SK-N-SH (cell line): ENCODE measurements at regions not wholly inside any gene's neighbourhood (a gene's known extent, or its start where the extent isn't known, plus 50 kb on each side); places are given as distances from the start of the nearest gene placed in this dataset.

Experiments
- CTCF ChIA-PET: fragments of 300-600, 350-600 bp; formaldehyde crosslinking; extraction: SDS; loops from one replicate; lab custom pipeline; 2021; lab: Yijun Ruan, JAX
- POLR2A ChIA-PET: fragments of 350-600 bp; sonication (Branson Sonifier 250); formaldehyde crosslinking; extraction: SDS; loops from one replicate; lab custom pipeline; 2020; ENCODE audit warnings: antibody characterized with exemption, inconsistent platforms; lab: Yijun Ruan, JAX
- DNase-seq: peaks from one replicate; pipeline ENCODE4 v3.0.0; 2012
- H2AFZ ChIP-seq: fragments of 200-600 bp; sonication (generic); 2 replicates; pipeline ENCODE4 v1.8.1; 2016; ENCODE audit warnings: antibody characterized with exemption, mild to moderate bottlenecking, low read depth
- H3F3A ChIP-seq: fragments of 200-600 bp; sonication (generic); replicated peaks from 2 replicates; pipeline ENCODE3; 2016; ENCODE audit warnings: antibody characterized with exemption, mild to moderate bottlenecking; ENCODE audit not compliant: insufficient read depth
- H3K27ac ChIP-seq, 2 experiments: fragments of 200-500 bp in 1 of 2; fragments of 200-600 bp in 1 of 2; sonication (Bioruptor generic) in 1 of 2; sonication (generic), shearing (Covaris generic) in 1 of 2; 2 replicates each; pipeline versions ENCODE4 v1.5.1 to v1.6.1; 2014 to 2016; ENCODE audit warnings: low read depth in 2 of 2, inconsistent platforms in 1 of 2, low read length in 1 of 2, mild to moderate bottlenecking in 1 of 2, mixed read lengths in 1 of 2
- H3K27me3 ChIP-seq: fragments of 200-600 bp; sonication (generic), shearing (Covaris generic); 2 replicates; pipeline ENCODE4 v1.6.1; 2016; ENCODE audit warnings: mixed run types; ENCODE audit not compliant: insufficient read depth
- H3K36me3 ChIP-seq, 2 experiments: fragments of 200-500 bp in 1 of 2; fragments of 200-600 bp in 1 of 2; sonication (Bioruptor generic) in 1 of 2; sonication (generic) in 1 of 2; replicated peaks in 1 of 2; 2 replicates each; pipeline versions ENCODE3 to v1.5.1; 2014 to 2016; ENCODE audit warnings: low read length in 1 of 2, mild to moderate bottlenecking in 1 of 2; ENCODE audit not compliant: insufficient read depth in 2 of 2, control insufficient read depth in 1 of 2
- H3K4me1 ChIP-seq, 2 experiments: fragments of 200-500 bp in 1 of 2; fragments of 200-600 bp in 1 of 2; sonication (Bioruptor generic) in 1 of 2; sonication (generic), shearing (Covaris generic) in 1 of 2; 2 replicates each; pipeline versions ENCODE4 v1.5.1 to v1.6.1; 2014 to 2016; ENCODE audit warnings: low read depth in 1 of 2, low read length in 1 of 2, mixed run types in 1 of 2; ENCODE audit not compliant: insufficient read depth in 2 of 2, control insufficient read depth in 1 of 2
- H3K4me2 ChIP-seq: fragments of 200-600 bp; sonication (generic), shearing (Covaris generic); 2 replicates; pipeline ENCODE4 v1.6.1; 2017; ENCODE audit warnings: mixed run types
- H3K4me3 ChIP-seq, 2 experiments: fragments of 200-500 bp in 1 of 2; fragments of 200-600 bp in 1 of 2; sonication (Bioruptor generic) in 1 of 2; sonication (generic), shearing (Covaris generic) in 1 of 2; 2 replicates each; pipeline versions ENCODE4 v1.5.1 to v1.8.1; 2014 to 2016; ENCODE audit warnings: low read depth in 2 of 2, inconsistent platforms in 1 of 2, low read length in 1 of 2, mild to moderate bottlenecking in 1 of 2, mixed read lengths in 1 of 2, moderate library complexity in 1 of 2
- H3K79me2 ChIP-seq: fragments of 200-600 bp; sonication (generic); 2 replicates; pipeline ENCODE4 v1.8.1; 2017; ENCODE audit warnings: mild to moderate bottlenecking; ENCODE audit not compliant: insufficient read depth
- H3K9ac ChIP-seq: fragments of 200-600 bp; sonication (generic); 2 replicates; pipeline ENCODE4 v1.6.1; 2017; ENCODE audit warnings: mixed run types
- H3K9me2 ChIP-seq: fragments of 200-600 bp; sonication (generic); 2 replicates; pipeline ENCODE4 v1.6.1; 2017; ENCODE audit warnings: mixed run types
- H3K9me3 ChIP-seq: fragments of 200-600 bp; sonication (generic); 2 replicates; pipeline ENCODE4 v1.6.1; 2017; ENCODE audit warnings: mixed run types, mild to moderate bottlenecking, moderate library complexity
- H4K20me1 ChIP-seq: fragments of 200-600 bp; sonication (generic); 2 replicates; pipeline ENCODE4 v1.6.1; 2017; ENCODE audit warnings: mild to moderate bottlenecking, mixed run types; ENCODE audit not compliant: insufficient read depth
- CTCF ChIP-seq: fragments of 200-600 bp; sonication (generic); IDR thresholded peaks from 2 replicates; pipeline ENCODE4 v1.6.1; 2017; ENCODE audit warnings: antibody characterized with exemption, mild to moderate bottlenecking, moderate library complexity
- EZH2phosphoT487 ChIP-seq: fragments of 200-600 bp; sonication (generic); IDR thresholded peaks from 2 replicates; pipeline ENCODE4 v1.6.1; 2017; ENCODE audit warnings: low read depth, mixed run types, mild to moderate bottlenecking, antibody characterized with exemption, moderate library complexity, borderline replicate concordance
- FOXJ3 ChIP-seq: sonication (generic); formaldehyde crosslinking; IDR thresholded peaks from 2 replicates; pipeline ENCODE4 v1.5.1; 2020; ENCODE audit warnings: mild to moderate bottlenecking, missing genetic modification reagents
- GABPA ChIP-seq: IDR thresholded peaks from 2 replicates; pipeline ENCODE4 v1.4.0; 2012; ENCODE audit warnings: low read depth, mild to moderate bottlenecking
- GATA2 ChIP-seq: sonication (generic); formaldehyde crosslinking; IDR thresholded peaks from 2 replicates; pipeline ENCODE4 v1.5.0; 2020; ENCODE audit warnings: mild to moderate bottlenecking, missing genetic modification reagents
- SIN3A ChIP-seq: IDR thresholded peaks from 2 replicates; pipeline ENCODE4 v1.6.1; 2012; ENCODE audit warnings: low read depth, mild to moderate bottlenecking, low read length, moderate library complexity, borderline replicate concordance
- TAF1 ChIP-seq: IDR thresholded peaks from 2 replicates; pipeline ENCODE4 v1.6.1; 2012; ENCODE audit warnings: low read depth, mild to moderate bottlenecking, low read length, moderate library complexity, borderline replicate concordance
- USF2 ChIP-seq: fragments of 150-350 bp; IDR thresholded peaks from 2 replicates; pipeline ENCODE4 v1.6.1; 2017; ENCODE audit warnings: antibody characterized with exemption, low read length, low read depth, borderline replicate concordance
- YY1 ChIP-seq: IDR thresholded peaks from 2 replicates; pipeline ENCODE4 v1.4.0; 2012; ENCODE audit warnings: low read depth, mild to moderate bottlenecking
- ZBTB33 ChIP-seq: IDR thresholded peaks from 2 replicates; pipeline ENCODE4 v1.4.0; 2012; ENCODE audit warnings: low read depth, borderline replicate concordance
- WGBS: methylation state at CpG from one replicate; pipeline ENCODE4 v1.1.6; 2017; ENCODE audit warnings: low lambda C conversion rate; 5-methylcytosine and 5-hydroxymethylcytosine counted together

GRCh38 chr1:194809215-194809614, 1622.8 kb upstream of the B3GALT2 start:
- DNase-seq = no peak
- Histone ChIP-seq H2AFZ (no peak overlapping the region), H4K20me1 (no peaks in the 10 kb centered on the region), H3K9me3 (no peaks in the 10 kb centered on the region), H3K4me1 (no peaks in the 10 kb centered on the region; a peak in 1 of 4 replicates), H3K27ac (no peak overlapping the region), H3F3A (no peaks in the 10 kb centered on the region), H3K27me3 (no peaks in the 10 kb centered on the region), H3K79me2 (no peaks in the 10 kb centered on the region), H3K4me2 (no peak overlapping the region), H3K9me2 (no peaks in the 10 kb centered on the region), H3K9ac (no peak overlapping the region), H3K36me3 (no peaks in the 10 kb centered on the region), H3K4me3 (no peak overlapping the region)
- WGBS = 14% methylated on average over 3 of the region's 3 CpGs
- POLR2A ChIA-PET = no interaction called here
- no peak for TF ChIP-seq GATA2 (CRISPR knock-in tag)
- TF ChIP-seq GABPA = no peak
- TF ChIP-seq EZH2phosphoT487 = no peak
- no peak for TF ChIP-seq CTCF
- TF ChIP-seq ZBTB33 = no peak
- TF ChIP-seq YY1 = no peak
- no peak for TF ChIP-seq TAF1
- no peak for TF ChIP-seq USF2
- no peak for TF ChIP-seq SIN3A
- no peak for TF ChIP-seq FOXJ3 (CRISPR knock-in tag)
- CTCF ChIA-PET = no interaction called here

- Histone ChIP-seq H3K9me2 (no peaks in the 10 kb centered on the region), H3K9me3 (no peaks in the 10 kb centered on the region), H3K9ac (no peak overlapping the region), H3K27ac (no peak overlapping the region), H3K4me1 (no peaks in the 10 kb centered on the region; a peak in 1 of 4 replicates), H3K27me3 (no peaks in the 10 kb centered on the region), H2AFZ (no peak overlapping the region), H3K79me2 (no peaks in the 10 kb centered on the region), H4K20me1 (no peaks in the 10 kb centered on the region), H3F3A (no peaks in the 10 kb centered on the region), H3K4me2 (no peak overlapping the region), H3K36me3 (no peaks in the 10 kb centered on the region), H3K4me3 (no peak overlapping the region)
- CTCF ChIA-PET = no interaction called here
- POLR2A ChIA-PET = no interaction called here
- no peak for DNase-seq
- no peak for TF ChIP-seq FOXJ3 (CRISPR knock-in tag)
- TF ChIP-seq, all 33 proteins: peak for 0
- 3% methylated on average over 1 of the region's 1 CpG for WGBS
These were observed 1621.3 kb upstream of the B3GALT2 start for GRCh38 chr1:194807530-194808220.
